ENCODE measurements at regions not wholly inside any gene's neighbourhood (a gene's known extent, or its start where the extent isn't known, plus 50 kb on each side); places are given as distances from the start of the nearest gene placed in this dataset.
A peak's percentile ranks its signal among the peaks of the same experiment; 100 is the strongest.

- Histone ChIP-seq H3K27ac (no peak overlapping the region), H3K4me3 (no peak overlapping the region), H3K9me3 (no peaks in the 10 kb centered on the region), H3K27me3 (peaks cover 0 to 5% (median 0%) of the 10 kb centered on the region in 4 donors), H3K36me3 (no peaks in the 10 kb centered on the region), H3K4me1 (peaks cover 22 to 59% (median 22%) of the 10 kb centered on the region in 3 donors)
- TF ChIP-seq POLR2A (IDR thresholded peaks at IDR 0.05), result no peak
- TF ChIP-seq, protein P1, sequence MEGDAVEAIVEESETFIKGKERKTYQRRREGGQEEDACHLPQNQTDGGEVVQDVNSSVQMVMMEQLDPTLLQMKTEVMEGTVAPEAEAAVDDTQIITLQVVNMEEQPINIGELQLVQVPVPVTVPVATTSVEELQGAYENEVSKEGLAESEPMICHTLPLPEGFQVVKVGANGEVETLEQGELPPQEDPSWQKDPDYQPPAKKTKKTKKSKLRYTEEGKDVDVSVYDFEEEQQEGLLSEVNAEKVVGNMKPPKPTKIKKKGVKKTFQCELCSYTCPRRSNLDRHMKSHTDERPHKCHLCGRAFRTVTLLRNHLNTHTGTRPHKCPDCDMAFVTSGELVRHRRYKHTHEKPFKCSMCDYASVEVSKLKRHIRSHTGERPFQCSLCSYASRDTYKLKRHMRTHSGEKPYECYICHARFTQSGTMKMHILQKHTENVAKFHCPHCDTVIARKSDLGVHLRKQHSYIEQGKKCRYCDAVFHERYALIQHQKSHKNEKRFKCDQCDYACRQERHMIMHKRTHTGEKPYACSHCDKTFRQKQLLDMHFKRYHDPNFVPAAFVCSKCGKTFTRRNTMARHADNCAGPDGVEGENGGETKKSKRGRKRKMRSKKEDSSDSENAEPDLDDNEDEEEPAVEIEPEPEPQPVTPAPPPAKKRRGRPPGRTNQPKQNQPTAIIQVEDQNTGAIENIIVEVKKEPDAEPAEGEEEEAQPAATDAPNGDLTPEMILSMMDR (IDR thresholded peaks at IDR 0.05), result no peak
- no peak for DNase-seq
- WGBS, 2 donors, result 45 to 51% methylated on average over 10 of the region's 10 CpGs
- intact Hi-C loops (cut with DNase I), result no loop called here
Observed at GRCh38 chr11:45082744-45083543, 63.5 kb upstream of the PRDM11 start.

DNA sequence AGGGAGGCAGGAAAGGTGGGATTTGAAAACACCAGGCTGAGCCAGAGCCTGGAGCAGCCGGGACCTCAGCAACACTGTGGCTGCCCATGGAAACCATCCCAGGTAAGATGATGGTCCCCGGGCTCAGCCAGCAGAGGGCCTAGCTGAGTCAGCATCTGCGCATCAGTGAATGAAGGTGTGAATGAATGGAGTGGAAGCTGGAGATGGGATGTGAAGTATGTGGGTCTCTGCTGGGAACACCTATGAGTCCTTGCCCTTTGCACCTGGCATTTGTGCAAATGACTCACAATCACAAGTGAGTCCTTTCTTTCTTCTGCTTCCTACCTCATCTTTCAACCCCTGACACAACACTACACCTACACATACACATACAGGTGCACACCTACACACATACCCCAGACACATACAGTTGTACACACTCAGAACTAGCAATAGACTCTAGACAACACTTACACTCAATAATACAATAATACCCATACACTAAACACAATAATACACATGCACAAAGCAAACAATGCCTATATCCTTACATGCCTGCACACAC is 62.8 kb upstream of the PRDM11 start:
- DNase-seq, result no peak
- no peak overlapping the region for H3K4me3 ChIP-seq
- peaks cover 0 to 5% (median 0%) of the 10 kb centered on the region in 4 donors for H3K27me3 ChIP-seq
- no peaks in the 10 kb centered on the region for H3K36me3 ChIP-seq
- TF ChIP-seq, protein P1 (IDR thresholded peaks at IDR 0.05), result peak in 1 of 6 experiments; percentile 14
- no peak for TF ChIP-seq POLR2A (IDR thresholded peaks at IDR 0.05)
- no peaks in the 10 kb centered on the region for H3K9me3 ChIP-seq
- H3K4me1 ChIP-seq, result peaks cover 29 to 62% (median 29%) of the 10 kb centered on the region in 3 donors
- intact Hi-C loops (cut with DNase I), result no loop called here
- WGBS, 2 donors, result 33 to 38% methylated on average over 2 to 3 of the region's 3 CpGs
- H3K27ac ChIP-seq, result no peak overlapping the region

GRCh38 chr11:45085646-45086501 is 60.6 kb upstream of the PRDM11 start:
- H3K4me1 ChIP-seq, result peaks cover 21 to 62% (median 26%) of the 10 kb centered on the region in 3 donors
- TF ChIP-seq, protein P1 (IDR thresholded peaks at IDR 0.05), result no peak
- TF ChIP-seq POLR2A (IDR thresholded peaks at IDR 0.05), result no peak
- no peaks in the 10 kb centered on the region for H3K36me3 ChIP-seq
- peaks cover 0 to 4% (median 0%) of the 10 kb centered on the region in 4 donors for H3K27me3 ChIP-seq
- intact Hi-C loops (cut with DNase I), result no loop called here
- H3K4me3 ChIP-seq, result no peak overlapping the region
- no peak for DNase-seq
- WGBS, 2 donors, result 74 to 79% methylated on average over 9 to 10 of the region's 11 CpGs
- no peaks in the 10 kb centered on the region for H3K9me3 ChIP-seq
- no peak overlapping the region for H3K27ac ChIP-seq

DNA sequence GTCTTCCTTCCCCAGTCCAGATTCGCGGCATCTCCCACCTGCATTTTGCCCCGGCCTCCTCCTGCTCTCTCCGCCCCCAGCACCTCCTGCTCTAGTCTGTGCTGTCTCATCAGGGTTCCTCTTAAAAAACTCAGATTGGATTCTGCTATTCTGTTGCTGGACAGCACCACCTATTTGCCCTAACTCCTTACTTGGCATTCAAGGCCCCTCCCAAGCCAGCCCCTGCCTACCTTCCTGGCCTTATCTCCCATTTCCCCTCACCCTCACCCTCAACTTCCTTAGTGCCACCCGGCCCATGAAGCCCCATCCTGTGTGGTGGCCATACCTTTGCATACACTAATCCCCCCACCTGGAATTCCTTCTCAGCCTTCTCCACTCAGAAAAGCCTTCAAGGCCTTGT is 59.9 kb upstream of the PRDM11 start:
- H3K27me3 ChIP-seq, result no peaks in the 10 kb centered on the region
- H3K4me1 ChIP-seq, result peaks cover 21 to 63% (median 30%) of the 10 kb centered on the region in 3 donors
- no peak for TF ChIP-seq POLR2A (IDR thresholded peaks at IDR 0.05)
- TF ChIP-seq, protein P1 (IDR thresholded peaks at IDR 0.05), result no peak
- intact Hi-C loops (cut with DNase I), result no loop called here
- no peak overlapping the region for H3K27ac ChIP-seq
- WGBS, 2 donors, result 92% methylated on average over 5 of the region's 5 CpGs
- no peaks in the 10 kb centered on the region for H3K9me3 ChIP-seq
- no peak for DNase-seq
- H3K36me3 ChIP-seq, result no peaks in the 10 kb centered on the region
- no peak overlapping the region for H3K4me3 ChIP-seq

Data from esophagus squamous epithelium (tissue), 5 donors.